Muscle layer of colon (tissue), 2 donors: ENCODE measurements at regions not wholly inside any gene's neighbourhood (a gene's known extent, or its start where the extent isn't known, plus 50 kb on each side); places are given as distances from the start of the nearest gene placed in this dataset.

Source experiments
- H3K27ac ChIP-seq: one replicate; pipeline ENCODE4 v1.7.0; 2013; ENCODE audit warnings: low read depth, mild to moderate bottlenecking, low read length, moderate library complexity
- H3K27me3 ChIP-seq, 2 donors: one replicate each; pipeline ENCODE4 v1.7.0; 2013; ENCODE audit warnings: low read length in 2 of 2, mild to moderate bottlenecking in 2 of 2; ENCODE audit not compliant: insufficient read depth in 2 of 2, control insufficient read depth in 1 of 2
- H3K36me3 ChIP-seq: one replicate; pipeline ENCODE4 v1.7.0; 2013; ENCODE audit warnings: mild to moderate bottlenecking, low read length; ENCODE audit not compliant: insufficient read depth
- H3K4me1 ChIP-seq: one replicate; pipeline ENCODE4 v1.7.0; 2013; ENCODE audit warnings: mild to moderate bottlenecking, low read length; ENCODE audit not compliant: insufficient read depth
- H3K4me3 ChIP-seq, 2 donors: one replicate each; pipeline ENCODE4 v1.7.0; 2013; ENCODE audit warnings: low read length in 2 of 2, low read depth in 1 of 2, mild to moderate bottlenecking in 1 of 2, moderate library complexity in 1 of 2
- H3K9ac ChIP-seq: one replicate; pipeline ENCODE4 v1.7.0; 2013; ENCODE audit warnings: low read length
- H3K9me3 ChIP-seq: one replicate; pipeline ENCODE4 v1.7.0; 2013; ENCODE audit warnings: mild to moderate bottlenecking, low read length
- donor health status: abdominal sarcoma.
- donor health status: Adenocarcinoma of cecum.

- no peak overlapping the region for H3K9ac ChIP-seq
- no peak overlapping the region for H3K27ac ChIP-seq
- H3K4me1 ChIP-seq: no peaks in the 10 kb centered on the region
- no peaks in the 10 kb centered on the region for H3K36me3 ChIP-seq
- no peaks in the 10 kb centered on the region for H3K9me3 ChIP-seq
- H3K4me3 ChIP-seq: no peak overlapping the region
- H3K27me3 ChIP-seq: no peaks in the 10 kb centered on the region
Measured at GRCh38 chr2:3944071-3944470, 240.7 kb downstream of the DCDC2C start.

DNA sequence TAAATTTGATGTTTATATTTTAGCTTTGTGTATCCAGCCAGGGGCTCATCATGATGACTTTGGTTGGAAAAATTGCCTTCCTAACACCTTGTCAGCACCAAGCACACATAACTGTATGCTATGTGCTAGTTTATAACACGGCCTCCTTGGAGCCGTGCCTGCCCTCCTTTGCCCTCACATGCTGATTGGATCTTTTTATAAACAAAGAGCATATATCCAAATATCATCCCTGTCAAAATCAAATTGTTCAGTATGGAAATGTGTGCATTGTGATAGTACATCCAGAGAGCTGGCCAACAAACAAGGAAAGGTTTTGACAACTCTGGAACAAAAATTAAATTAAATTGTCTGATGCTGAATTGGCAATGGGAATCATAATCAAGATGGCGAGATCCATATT is 241.5 kb downstream of the DCDC2C start:
- Histone ChIP-seq H3K9me3 (no peaks in the 10 kb centered on the region), H3K4me1 (no peaks in the 10 kb centered on the region), H3K36me3 (no peaks in the 10 kb centered on the region), H3K27ac (no peak overlapping the region), H3K27me3 (no peaks in the 10 kb centered on the region), H3K4me3 (no peak overlapping the region), H3K9ac (no peak overlapping the region)

DNA sequence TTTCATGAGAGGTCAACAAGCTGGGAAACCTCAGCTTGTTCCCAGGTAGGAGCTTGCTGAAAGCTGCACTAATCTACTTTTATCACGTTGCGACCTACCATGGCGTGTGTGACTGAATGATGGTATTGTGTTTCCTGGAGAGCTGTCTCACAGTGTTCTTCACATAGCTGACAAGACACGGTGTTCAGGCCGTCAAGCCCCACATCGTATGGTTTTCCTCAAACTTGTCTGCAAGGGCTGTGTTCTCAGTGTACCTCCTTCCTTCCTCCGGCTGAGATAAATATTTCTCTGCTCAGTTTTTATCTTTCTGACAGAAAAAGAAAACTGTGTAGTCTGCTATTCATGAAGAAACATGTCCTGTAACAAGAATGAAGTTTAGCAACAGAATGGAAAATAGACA is 244.8 kb downstream of the DCDC2C start:
- Histone ChIP-seq H3K4me1 (no peaks in the 10 kb centered on the region), H3K9me3 (no peaks in the 10 kb centered on the region), H3K27me3 (no peaks in the 10 kb centered on the region), H3K9ac (no peak overlapping the region), H3K27ac (no peak overlapping the region), H3K4me3 (no peak overlapping the region), H3K36me3 (no peaks in the 10 kb centered on the region)

DNA sequence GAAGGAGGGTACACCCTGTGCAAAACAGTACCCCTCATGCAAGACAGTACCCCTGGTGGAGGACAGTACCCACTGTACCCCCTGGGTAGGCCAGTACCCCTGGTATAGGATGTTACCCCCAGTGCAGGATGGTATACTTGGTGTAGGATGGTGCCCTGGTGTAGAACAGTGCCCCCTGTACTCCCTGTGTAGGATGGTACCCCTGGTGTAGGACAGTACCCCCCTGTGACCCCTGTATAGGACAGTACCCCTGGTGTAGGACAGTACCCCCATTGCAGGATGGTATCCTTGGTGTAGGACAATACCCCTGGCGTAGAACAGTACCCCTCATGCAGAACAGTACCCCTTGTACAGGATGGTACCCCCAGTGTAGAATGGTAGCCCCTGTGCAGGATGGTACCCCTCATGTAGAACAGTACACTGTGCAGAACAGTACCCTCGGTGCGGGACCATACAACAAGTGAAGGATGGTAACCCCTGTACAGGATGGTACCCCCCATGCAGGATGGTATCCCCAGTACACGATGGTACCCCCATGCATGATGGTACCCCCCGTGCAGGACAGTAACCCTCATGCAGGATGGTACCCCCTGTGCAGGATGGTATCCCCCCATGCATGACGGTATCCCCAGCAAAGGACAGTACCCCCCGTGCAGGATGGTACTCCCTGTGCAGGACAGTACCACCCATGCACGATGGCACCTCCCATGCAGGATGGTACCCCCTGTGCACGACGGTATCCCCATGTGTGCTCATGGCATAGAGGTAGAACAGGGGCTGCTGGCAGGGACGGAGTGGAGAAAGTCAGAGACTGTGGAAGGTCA is 248.0 kb downstream of the DCDC2C start:
- no peak overlapping the region for H3K9ac ChIP-seq
- no peak overlapping the region for H3K27ac ChIP-seq
- H3K4me1 ChIP-seq: no peaks in the 10 kb centered on the region
- no peaks in the 10 kb centered on the region for H3K36me3 ChIP-seq
- no peaks in the 10 kb centered on the region for H3K9me3 ChIP-seq
- H3K4me3 ChIP-seq: no peak overlapping the region
- no peaks in the 10 kb centered on the region for H3K27me3 ChIP-seq

DNA sequence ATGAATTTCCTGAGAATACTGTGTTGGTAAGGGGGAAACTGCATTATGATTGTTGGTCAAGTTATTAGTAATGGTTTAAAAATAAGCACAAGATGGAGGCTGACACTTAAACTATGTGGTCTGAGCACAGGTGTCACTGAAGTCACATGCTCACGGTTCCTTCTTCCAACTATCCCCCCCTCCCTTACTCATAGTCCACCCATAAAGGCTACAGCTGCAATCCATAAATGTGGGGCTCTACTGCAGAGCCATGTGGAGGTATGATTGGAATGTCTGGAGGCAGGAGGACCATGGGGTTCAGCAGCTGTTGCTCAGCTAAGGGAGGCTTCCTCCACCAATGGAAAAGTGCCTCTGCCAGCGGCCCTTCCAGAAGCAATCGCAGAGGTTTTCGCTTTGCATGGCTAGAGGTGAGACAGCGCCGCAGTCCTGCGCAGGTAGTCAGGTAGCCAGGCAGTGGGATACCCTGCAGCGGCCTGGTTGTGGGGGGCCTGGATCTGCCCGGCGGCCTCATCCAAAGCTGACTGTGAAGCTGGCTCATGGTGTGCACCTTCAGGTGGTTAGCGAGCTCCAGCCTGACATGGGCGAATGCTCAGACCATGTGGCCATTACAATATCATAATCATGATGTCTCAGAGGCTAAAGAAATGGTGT is 249.6 kb downstream of the DCDC2C start:
- no peak overlapping the region for H3K9ac ChIP-seq
- H3K4me3 ChIP-seq: no peak overlapping the region
- H3K27me3 ChIP-seq: no peaks in the 10 kb centered on the region
- no peaks in the 10 kb centered on the region for H3K36me3 ChIP-seq
- no peaks in the 10 kb centered on the region for H3K9me3 ChIP-seq
- no peaks in the 10 kb centered on the region for H3K4me1 ChIP-seq
- H3K27ac ChIP-seq: no peak overlapping the region

DNA sequence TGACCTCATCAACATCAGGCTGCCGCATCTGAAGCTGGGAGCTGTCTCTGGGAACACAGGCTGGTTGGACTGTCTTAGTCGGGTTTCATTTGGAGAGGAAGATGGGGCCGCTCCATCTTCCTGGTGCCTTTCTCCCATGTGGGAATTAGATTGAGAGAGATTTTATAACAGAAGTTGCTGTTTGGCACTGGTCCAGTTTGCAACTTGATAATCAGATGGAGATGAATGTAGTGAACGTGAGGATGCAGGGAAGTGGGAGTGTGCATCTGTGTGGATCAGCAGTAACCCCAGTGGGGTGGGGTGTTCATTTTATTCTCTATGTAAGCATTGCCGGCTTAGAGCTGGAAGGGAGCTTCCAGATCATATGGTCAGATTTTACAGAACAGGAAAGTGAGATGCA is 250.9 kb downstream of the DCDC2C start:
- Histone ChIP-seq H3K27ac (no peak overlapping the region), H3K4me1 (no peaks in the 10 kb centered on the region), H3K36me3 (no peaks in the 10 kb centered on the region), H3K9me3 (no peaks in the 10 kb centered on the region), H3K27me3 (no peaks in the 10 kb centered on the region), H3K4me3 (no peak overlapping the region), H3K9ac (no peak overlapping the region)

DNA sequence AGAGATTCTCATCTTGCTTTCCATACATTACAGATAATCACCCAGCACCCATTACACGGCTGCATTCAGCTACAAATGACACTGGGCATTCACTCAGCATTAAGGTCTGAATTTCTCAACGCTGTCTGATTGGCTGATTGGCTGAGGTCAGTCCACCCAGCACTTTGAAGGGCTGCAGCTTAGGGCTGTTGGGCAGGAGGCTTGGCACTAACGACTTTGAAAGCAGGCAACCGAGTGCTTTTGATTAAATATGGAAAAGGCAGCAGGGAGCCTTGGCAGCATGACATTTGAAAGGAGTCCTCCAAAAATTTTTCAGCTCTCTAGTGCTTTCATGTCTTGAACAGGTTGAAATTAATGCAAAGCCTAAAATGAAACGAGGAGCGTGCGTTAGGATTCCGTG is 253.0 kb downstream of the DCDC2C start:
- Histone ChIP-seq H3K9ac (no peak overlapping the region), H3K36me3 (no peaks in the 10 kb centered on the region), H3K27ac (no peak overlapping the region), H3K27me3 (no peaks in the 10 kb centered on the region), H3K4me3 (no peak overlapping the region), H3K9me3 (no peaks in the 10 kb centered on the region), H3K4me1 (no peaks in the 10 kb centered on the region)

- Histone ChIP-seq H3K36me3 (no peaks in the 10 kb centered on the region), H3K27me3 (no peaks in the 10 kb centered on the region), H3K9ac (no peak overlapping the region), H3K4me1 (no peaks in the 10 kb centered on the region), H3K27ac (no peak overlapping the region), H3K4me3 (no peak overlapping the region), H3K9me3 (no peaks in the 10 kb centered on the region)
Measured at GRCh38 chr2:3956892-3957291, 253.5 kb downstream of the DCDC2C start.

DNA sequence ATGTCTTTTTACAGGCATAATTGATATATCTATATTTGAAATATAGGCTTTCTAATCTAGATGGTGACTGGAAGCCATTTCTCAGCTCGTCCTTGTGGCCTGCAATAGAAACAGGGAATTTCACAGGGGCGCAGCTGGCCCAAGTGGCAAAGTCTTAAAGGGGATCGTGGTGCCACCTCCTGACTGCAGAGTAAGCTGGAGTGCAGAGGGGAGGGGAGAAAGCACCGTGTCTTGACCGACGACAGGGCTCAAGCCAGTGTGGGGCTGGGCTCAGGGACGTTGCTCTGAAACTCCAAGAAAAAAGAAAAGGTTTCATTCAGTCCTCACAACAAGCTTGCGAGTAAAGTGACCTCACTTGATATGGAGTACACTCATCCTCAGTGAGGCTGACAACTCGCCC is 255.1 kb downstream of the DCDC2C start:
- Histone ChIP-seq H3K4me1 (no peaks in the 10 kb centered on the region), H3K9me3 (no peaks in the 10 kb centered on the region)

DNA sequence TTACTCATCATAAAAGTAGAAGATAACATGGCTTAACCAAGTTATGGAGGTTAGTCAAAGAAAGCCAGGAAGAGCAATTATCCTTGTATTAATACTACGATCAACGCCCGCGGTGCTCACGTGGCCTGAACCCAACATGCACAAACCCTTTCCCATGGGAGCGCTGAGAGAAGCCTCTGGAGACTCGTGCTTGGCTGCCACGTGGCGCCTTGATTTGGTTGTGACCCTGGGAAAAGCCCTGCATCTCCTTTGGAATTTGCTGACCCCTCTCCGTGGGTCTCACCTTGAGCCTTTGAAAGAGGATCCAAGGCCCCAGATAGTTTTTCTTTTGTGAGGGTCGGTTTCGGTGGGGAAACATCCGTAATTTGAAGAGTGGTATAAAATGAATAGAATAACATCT is 255.6 kb downstream of the DCDC2C start:
- Histone ChIP-seq H3K9me3 (no peaks in the 10 kb centered on the region), H3K4me1 (no peaks in the 10 kb centered on the region), H3K27ac (no peak overlapping the region), H3K4me3 (no peak overlapping the region), H3K36me3 (no peaks in the 10 kb centered on the region), H3K27me3 (no peaks in the 10 kb centered on the region), H3K9ac (no peak overlapping the region)

More for the DNA sequence above, 255.1 kb downstream of the DCDC2C start:
- H3K36me3 ChIP-seq: no peaks in the 10 kb centered on the region
- no peaks in the 10 kb centered on the region for H3K27me3 ChIP-seq
- H3K9ac ChIP-seq: no peak overlapping the region
- no peak overlapping the region for H3K27ac ChIP-seq
- H3K4me3 ChIP-seq: no peak overlapping the region

- no peaks in the 10 kb centered on the region for H3K9me3 ChIP-seq
- no peaks in the 10 kb centered on the region for H3K27me3 ChIP-seq
- H3K4me3 ChIP-seq: no peak overlapping the region
- H3K4me1 ChIP-seq: no peaks in the 10 kb centered on the region
- no peaks in the 10 kb centered on the region for H3K36me3 ChIP-seq
- H3K9ac ChIP-seq: no peak overlapping the region
- H3K27ac ChIP-seq: no peak overlapping the region
Measured at GRCh38 chr2:3959372-3959771, 256.0 kb downstream of the DCDC2C start.

- Histone ChIP-seq H3K27me3 (no peaks in the 10 kb centered on the region), H3K36me3 (no peaks in the 10 kb centered on the region), H3K4me1 (no peaks in the 10 kb centered on the region), H3K27ac (no peak overlapping the region), H3K9ac (no peak overlapping the region), H3K4me3 (no peak overlapping the region), H3K9me3 (no peaks in the 10 kb centered on the region)
Measured at GRCh38 chr2:3960106-3960505, 256.7 kb downstream of the DCDC2C start.
